DMS79 (cell line): ENCODE measurements at regions not wholly inside any gene's neighbourhood (a gene's known extent, or its start where the extent isn't known, plus 50 kb on each side); places are given as distances from the start of the nearest gene placed in this dataset.

Experiments used
- DNase-seq: peaks from one replicate; lab custom pipeline; 2025; lab: John Stamatoyannopoulos, UW

- DNase-seq, result no peak
These were observed 156.0 kb downstream of the KATNAL1 start for GRCh38 chr13:30151388-30151787.

- no peak for DNase-seq
These were observed 158.1 kb downstream of the KATNAL1 start for GRCh38 chr13:30149248-30149647.

GRCh38 chr13:30148786-30149185 is 158.6 kb downstream of the KATNAL1 start:
- no peak for DNase-seq

- no peak for DNase-seq
These were observed 159.1 kb downstream of the KATNAL1 start for GRCh38 chr13:30148171-30148754.

DNA sequence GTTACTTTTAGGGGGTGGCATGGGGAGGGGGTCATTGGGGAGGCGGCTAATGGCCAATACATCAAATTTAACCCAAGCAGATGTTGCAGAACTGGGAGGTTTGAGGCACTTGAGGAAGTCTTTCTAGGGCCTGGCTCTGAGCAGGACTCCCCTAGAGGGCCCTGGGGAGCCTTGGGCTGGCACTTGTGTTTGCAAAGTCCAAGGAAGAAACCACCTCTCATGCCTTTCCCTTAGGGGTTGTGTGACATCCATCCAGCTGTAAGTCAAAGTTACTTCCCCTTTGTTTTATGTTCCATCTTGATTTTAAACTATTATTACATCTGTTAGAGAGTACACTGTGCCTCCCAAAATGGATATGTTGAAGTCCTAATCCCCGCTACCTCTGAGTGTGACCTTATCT is 159.9 kb downstream of the KATNAL1 start:
- DNase-seq, result peak; percentile 50

DNA sequence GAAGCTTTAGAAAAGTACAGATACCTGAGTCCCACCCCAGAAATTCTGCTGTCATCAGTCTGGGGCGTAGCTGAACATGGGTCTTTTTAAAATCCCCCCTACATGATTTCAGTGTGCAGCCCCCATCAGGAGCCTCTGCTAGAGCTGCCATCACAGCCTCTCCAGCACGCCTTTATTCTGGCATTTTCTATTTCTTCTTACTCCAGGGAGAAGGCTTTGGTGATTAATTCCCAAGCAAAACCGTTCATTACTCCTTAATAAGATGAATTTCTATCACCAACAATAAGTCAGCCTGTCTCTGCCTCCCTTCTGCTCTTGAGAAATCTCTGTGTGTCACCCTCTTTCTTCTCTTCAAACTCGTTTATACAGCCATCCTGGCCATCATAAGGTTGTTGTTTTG is 160.3 kb downstream of the KATNAL1 start:
- DNase-seq, result no peak

- no peak for DNase-seq
These were observed 161.5 kb downstream of the KATNAL1 start for GRCh38 chr13:30145709-30146367.

DNA sequence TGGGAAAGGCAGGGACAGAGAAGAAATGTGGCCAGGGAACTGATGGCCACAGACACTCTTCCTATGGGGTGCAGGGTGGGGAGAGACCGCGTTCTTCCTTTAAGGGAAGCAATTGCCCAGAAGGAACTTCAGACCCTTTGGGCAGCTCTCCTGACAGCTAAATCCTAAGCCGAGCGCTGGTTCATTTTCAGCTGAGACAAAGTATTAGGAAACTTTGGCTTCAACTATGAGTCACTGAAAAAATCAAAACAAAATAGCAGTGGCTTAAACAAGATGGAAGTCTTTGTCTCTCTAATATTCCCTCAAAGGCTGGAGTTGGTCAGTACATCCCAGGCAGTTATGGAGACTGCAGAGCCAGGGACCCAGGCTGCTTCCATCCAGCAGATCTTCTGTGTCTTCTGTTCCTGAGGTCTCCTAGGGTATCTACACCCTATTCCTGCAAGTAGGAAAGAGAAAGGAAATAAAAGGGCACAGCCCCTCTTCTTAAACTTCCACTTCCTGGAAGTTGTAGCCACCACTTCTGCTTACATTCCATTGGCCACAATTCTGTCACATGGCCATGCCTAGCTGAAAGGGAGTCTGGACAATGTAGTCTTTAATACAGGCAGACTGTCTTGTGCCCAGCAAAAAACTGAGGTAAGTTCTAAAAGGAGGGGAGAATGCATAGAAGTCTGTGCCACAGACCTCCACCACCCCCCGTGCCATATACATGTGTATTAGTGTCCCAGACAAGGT is 163.5 kb downstream of the KATNAL1 start:
- DNase-seq, result no peak

- DNase-seq, result peak; percentile 62
These were observed 164.7 kb downstream of the KATNAL1 start for GRCh38 chr13:30142486-30143211.

DNA sequence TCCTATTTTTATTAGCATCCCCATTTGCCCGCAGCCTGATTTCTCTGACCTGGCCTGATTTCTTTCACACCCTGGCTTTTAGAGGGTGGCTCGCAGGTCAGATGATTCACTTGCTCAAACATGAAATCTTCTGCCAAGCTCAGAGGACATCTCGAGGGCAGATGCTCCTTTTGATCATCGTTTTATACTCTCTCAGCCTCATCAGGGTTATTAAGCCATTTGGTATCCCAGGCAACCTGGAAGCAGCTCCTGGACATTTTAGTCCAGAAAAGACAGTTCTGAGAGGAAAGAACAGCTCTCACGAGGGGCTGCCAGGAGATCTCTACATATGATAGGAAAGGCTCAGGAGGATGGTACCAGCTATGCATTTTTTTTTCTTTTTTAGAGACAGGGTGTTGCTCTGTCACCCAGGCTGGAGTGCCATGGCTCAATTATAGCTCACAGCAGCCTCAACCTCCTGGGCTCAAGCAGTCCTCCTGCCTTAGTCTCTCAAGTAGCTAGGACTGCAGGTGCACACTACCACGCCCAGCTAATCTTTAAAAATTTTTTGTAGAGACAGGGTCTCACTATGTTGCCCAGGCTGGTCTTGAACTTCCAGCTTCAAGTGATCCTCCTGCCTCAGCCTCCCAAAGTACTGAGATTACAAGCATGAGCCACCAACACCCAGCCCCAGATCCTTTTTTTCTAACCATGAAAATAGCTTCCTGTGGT is 165.4 kb downstream of the KATNAL1 start:
- no peak for DNase-seq

DNA sequence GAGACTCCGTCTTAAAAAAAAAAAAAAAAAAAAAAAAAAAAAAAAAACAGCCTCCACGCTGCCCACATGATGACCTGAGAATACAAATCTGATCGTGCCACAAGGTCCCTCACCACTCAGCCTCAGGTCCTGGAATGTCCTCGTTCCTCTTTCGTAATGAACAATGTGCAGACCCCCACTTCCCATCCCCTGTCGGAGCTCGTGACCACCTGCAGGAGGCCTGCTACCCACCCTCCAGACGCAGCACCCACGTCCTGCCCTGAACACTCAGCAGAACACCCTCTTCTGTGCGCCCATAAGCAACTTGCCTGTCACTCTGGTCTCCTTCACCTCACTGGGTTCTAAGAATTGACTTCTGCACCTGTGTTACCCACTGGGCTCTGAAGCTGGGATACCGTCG is 166.4 kb downstream of the KATNAL1 start:
- no peak for DNase-seq

- DNase-seq, result no peak
These were observed 168.8 kb downstream of the KATNAL1 start for GRCh38 chr13:30138511-30138910.

DNA sequence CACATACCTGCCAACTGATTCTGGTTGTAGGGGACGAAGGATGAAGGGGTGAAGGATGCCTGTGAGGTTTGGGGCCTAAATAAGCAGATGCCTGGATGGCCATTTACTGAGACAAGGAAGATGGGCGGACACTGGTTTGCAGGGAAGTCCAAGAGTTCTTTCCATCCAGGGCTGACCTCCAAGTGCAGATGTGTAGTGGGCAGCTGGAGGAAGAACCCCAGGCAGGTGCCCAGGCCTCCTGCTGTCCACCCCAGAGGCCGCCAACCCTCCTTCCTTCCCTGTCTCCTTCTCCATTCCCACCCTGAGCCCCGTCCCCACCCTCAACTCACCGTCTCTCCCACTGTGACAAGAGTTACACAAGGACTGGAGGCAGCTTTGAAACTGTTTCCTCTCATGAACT is 171.5 kb downstream of the KATNAL1 start:
- DNase-seq, result no peak

- DNase-seq, result no peak
These were observed 172.0 kb downstream of the KATNAL1 start for GRCh38 chr13:30135351-30135750.

- DNase-seq, result no peak
These were observed 172.8 kb downstream of the KATNAL1 start for GRCh38 chr13:30134578-30134977.

DNA sequence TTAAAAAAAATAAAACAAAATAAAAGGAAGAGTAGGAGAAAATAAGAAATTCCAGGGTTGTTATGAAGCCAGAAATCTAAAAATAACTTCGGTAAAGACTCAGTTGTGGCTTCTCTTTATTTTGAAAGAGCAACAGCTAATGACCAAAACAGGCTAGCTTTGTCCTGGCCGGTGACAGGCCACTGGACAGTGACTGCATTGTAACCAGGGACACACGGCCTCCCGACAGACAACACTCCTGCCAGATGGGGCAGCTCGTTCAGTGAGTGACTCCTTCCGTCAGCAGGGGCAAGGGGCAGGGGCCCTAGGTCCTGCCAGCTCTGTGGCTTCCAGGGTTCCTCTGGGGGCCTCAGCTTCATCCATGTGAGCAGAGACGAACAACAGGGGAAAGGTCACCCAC is 173.4 kb downstream of the KATNAL1 start:
- DNase-seq, result no peak

- DNase-seq, result no peak
These were observed 173.8 kb downstream of the KATNAL1 start for GRCh38 chr13:30133554-30133912.

DNA sequence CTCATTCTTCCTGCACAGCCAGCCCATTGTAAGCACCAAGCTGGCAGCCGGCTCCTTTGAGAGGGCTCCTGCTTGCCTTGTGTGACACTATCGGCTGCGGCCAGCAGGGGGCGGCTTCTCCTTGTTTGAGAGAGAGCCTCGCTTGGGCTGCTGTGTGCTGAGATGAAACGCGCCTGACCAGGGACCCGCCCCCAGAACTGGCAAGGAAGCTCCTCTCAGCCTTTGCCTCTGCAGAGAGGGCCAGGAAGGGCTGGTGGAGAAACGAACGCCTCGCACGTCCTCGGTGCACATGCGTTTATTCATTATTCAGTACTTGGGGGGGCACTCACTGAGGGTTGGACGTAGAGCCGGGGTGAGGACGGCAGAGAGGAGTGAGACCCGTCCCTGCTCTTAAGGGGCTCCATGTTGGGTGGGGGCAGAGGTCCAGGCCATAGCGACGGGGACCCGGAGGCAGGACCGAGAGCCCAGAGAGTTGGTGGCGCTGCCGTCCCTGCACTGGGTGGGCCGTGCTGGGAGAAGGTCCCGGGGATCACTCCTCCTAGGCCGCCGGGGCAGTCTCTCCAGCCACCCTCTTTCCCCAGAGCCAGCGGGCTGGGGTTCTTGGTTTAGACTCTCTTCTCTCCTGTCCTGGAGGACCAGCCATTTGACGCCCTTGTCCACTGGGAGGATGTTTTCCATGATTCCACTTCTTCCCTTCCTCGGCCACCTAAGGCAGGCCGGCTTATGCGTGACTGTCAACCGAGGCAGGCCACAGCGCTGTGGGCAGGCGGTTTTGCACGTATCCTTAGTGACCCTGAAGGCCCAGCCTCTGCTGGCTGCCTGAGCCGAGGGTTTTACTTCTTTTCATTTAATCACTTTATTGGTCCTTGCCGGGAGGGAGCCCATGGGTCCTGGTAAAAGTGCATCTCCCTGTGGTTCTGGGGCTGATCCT is 174.5 kb downstream of the KATNAL1 start:
- DNase-seq, result peak; percentile 82

GRCh38 chr13:30129411-30129810 is 177.9 kb downstream of the KATNAL1 start:
- DNase-seq, result no peak

DNA sequence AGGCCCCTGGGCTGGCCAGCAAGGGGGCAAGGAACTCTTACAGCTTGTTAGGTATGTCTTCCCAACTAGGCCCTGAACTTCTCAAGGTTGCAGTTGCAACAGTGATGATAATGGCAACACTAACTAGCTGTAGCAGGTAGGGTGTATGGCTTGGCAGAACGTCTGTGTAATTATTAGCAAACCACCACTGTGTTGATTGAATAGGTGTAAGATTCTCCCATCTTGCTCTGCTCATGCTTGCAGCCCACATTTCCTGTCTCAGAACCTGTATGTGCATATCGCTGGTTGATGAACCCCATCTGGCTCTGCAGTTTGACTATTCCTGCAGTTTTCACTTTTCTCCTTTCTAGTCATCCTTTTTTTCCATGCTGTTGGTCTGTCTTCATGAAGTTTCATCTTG is 178.8 kb downstream of the KATNAL1 start:
- DNase-seq, result no peak

GRCh38 chr13:30128095-30128494 is 179.3 kb downstream of the KATNAL1 start:
- no peak for DNase-seq
